Embryonic facial prominence (tissue), 1 donor: ENCODE measurements at regions not wholly inside any gene's neighbourhood (a gene's known extent, or its start where the extent isn't known, plus 50 kb on each side); places are given as distances from the start of the nearest gene placed in this dataset.
"Not testable (repeated sequence)": the region's sequence is repeated elsewhere in the genome, so short reads cannot be mapped to it uniquely, and the experiment has no call there.

Experiments
- DNase-seq: peaks from one replicate; pipeline ENCODE4 v3.0.0-alpha.2; 2016; ENCODE audit errors: extremely low spot score

DNA sequence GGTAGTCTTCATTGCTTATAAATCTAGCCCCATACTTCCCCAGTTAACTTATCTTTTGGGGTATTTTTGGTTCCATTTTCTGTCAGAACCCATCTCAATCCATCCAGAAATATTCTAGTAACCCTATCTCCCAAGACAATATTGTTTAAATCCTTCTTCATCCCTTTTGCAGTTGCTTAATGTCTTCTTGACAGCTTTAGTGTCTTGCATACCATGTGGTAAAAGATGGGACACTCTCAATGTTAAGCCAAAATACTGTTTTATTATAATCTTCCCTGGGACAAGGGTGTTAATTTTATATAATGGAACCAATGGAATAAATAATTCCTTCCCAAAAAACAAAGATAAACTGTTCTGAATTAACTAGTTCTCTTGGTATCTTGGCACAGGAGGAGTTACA, 450.2 kb downstream of the CCER1 start:
- DNase-seq: no peak

DNA sequence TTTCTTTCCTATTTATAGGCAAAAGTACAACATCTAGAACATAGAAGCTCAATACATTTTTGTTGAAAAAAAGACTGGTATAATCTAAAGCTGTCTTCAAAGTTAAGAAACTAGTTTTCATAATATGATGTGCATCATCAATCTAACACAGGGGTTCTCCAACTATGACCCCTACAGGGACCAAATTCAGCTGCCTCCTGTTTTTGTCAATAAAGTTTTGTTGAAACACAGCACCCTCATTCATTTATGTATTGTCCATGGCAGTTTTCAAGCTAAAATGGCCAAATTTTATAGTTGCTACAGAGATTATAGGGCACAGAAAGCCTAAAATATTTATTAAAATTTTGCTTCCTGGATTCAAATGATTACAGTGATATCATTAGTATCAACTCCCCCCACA, 452.9 kb downstream of the CCER1 start:
- DNase-seq: no peak

DNA sequence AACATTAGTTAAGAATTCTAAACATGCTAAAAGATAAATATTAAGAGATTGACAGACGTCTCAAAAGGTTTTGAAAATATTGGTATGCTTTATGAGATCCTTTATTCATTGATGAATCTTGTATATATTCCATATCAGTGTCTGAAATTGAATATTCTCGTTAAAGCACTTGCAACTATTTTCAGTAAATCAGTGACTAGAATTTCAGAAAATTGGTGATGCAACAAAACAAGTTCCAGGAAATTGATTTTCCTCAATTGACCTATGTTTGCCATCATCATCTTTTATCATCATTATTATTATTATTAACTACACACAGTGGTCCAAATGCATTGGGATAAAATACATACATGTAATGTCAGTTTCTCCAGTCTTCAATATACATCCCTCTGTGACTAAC, 453.6 kb downstream of the CCER1 start:
- no peak for DNase-seq

DNA sequence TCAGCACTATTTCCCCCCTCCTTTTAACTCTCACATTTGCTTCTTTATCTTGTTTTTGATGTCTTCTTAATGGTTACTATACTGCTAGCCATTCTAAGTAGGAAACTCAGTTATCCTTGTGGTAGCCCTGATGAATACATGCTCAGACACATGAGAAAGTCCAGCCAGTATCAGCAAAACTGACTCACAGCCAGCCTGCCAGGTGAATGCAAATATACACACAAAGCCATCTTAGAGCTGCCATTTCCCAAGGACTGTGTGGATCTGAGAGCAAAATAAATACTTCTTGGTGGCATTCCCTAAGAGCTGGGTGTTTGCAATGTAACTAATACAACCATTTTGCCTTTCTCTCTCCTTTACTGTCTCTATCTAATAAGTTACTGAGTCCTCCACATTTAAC, 455.2 kb downstream of the CCER1 start:
- DNase-seq: no peak

DNA sequence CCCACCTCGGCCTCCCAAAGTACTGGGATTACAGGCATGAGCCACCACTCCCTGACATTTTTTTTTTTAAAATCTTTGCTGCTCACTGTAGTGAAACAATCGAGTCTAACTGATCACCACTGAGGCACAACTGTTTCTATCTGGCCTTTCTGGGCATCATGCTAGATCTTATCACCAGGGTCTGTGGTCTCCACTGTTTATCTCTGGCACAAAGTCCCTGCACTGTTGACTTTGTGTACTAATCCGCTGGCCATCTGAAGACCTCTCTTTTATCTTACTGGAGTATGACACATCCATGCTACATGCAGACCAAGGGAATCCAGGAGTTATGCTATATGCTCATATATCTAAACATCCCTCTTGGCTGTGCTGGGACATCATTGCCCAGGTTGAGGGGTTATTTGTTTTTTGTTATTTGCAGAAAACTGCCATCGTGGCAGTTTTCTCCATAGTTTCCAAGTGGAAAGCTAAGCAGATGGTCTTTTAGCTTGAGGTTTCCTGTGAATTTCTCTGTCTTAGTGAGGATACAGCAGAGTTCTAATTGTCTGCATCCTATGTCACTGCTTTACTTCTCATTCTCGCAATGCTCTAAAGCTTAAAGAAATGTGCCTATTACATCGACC, 456.9 kb downstream of the CCER1 start:
- DNase-seq: no peak

DNA sequence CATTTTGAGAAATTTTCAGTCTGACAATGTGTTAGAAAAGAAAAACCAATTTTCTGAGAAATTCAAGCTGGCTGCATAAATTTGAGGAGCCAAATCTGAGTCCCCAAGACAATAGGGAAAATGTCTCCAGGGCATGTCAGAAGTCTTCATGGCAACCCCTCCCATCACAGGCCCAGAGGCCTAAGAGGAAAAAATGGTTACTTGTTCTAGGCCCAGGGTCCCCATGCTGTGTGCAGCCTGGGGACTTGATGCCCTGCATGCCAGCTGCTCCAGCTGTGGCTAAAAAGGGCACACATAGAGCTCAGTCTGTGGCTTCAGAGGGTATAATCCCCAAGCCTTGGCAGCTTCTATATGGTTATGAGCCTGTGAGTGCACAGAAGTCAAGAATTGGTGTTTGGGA, 464.6 kb downstream of the CCER1 start:
- no peak for DNase-seq

DNA sequence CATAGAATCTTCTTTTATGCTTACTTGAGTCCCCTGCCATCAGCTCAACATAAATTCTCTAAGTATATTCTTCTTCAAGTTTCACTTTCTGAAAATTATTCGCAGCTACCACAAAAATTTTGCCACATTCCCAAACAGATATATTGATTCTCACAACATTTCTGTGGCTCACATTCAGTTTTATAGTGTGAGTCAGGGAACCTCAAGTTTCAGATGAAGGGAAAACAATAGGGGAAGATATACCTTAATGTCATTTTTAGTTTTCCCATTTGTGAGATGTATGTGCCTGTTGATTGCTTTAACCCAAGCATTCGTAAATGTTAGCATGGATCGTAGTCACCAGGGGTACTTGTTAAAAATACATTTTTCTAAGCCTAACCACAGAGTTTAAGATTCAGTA, 465.8 kb downstream of the CCER1 start:
- DNase-seq: no peak

DNA sequence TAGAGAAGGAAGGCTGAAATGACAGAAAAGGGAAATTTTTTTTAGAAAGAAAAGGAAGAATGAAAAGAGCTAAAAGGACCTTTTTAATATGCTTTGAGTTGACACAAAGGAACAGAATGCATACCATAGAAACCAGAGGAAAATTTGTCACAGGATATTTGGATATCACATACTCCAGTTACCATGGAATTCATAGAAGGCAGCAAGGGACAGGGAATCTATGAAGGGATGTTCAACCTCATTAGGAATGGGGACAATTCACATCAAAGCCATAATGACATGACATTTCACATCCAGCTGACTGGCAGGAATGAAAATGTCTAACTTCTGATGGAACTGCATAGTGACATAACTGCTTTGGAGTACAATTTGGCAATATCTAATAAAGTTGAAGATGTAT, 469.4 kb downstream of the CCER1 start:
- no peak for DNase-seq

DNA sequence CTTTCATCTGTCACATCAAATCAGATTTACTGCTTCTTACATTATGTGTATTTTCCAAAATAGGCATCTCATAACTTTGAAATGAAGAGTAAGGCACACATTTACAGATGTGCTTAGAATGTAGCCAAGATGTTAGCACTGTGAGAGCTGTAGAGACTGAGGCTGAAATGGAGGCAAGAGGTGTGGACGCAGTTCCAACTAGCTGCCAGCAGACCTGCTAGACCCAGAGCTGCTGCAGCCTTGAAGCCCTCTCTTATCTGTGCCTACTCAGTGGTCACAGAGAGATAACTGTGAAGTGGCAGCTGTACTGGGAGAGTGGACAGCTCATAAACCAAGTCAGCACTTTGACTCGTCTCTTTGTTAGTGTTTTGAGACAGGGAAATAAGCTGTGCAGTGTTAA, 470.9 kb downstream of the CCER1 start:
- DNase-seq: no peak

DNA sequence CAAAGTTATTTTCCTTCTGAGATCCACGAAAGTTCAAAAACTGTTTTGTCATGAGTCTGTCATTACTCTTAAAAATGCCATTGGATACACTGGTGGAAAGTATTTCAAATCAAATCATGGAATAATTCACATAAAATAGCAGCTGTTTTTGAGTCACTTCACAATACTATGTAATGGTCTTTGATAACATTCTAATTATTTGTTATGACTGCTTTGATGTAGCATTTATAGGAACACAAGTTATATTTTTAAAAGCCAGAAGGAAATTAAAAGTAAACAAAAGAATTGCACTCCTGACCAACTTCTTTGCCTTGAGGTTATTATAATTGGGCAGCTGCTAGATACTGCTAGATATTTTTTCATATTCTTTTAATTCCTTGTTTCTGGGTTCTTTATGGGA, 473.2 kb downstream of the CCER1 start:
- DNase-seq: no peak

DNA sequence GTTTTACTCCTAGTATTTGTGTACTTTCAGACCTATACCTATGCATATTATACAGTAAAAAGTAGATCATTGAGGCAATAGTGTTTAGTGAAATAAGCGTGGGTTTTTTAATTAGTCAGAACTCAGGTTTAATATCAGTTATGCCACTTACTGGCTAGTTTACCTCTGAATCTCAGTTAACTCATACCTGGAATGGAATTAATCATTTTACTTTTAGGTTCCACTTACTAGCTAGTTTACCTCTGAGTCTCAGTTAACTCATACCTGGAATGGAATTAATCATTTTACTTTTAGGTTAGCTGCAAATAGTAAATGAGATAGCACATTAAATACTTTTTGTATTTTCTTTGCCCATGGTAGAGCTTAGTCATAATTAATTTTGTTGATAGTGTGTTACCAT, 475.7 kb downstream of the CCER1 start:
- DNase-seq: no peak

DNA sequence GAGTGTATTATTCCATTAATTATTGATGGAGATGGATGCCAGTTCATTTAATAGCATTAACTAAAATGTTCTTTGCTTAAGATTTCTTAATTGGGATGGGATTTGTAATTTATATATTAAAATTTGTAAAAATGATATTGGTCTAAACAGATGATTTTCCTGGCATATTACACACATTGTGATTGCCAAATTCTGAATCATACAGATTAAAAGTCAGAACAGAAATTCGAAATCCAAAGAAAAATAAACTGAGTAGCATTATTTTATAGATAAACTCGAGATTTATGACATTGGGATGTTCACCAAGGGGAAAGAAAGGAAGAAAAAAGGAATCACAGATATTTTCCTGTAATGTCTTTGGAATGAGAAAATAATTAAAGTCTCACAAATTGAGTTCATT, 481.1 kb downstream of the CCER1 start:
- no peak for DNase-seq

DNA sequence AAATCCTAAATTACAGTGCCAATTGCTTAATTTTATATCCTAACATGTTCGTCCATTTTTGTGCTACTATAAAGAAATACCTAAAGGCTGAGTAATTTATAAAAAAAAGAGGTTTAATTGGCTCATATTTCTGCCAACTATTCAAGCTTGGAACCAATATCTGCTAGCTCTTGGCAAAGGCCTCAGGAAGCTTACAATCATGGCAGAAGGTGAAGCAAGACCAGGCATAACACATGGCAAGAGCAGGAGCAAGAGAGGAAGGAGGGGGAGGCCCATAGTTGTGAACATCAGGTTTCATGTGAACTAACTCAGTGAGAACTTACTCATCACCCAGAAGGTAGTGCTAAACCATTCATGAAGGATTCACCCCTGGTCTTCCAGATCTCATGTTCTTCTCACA, 494.3 kb downstream of the CCER1 start:
- DNase-seq: no peak

DNA sequence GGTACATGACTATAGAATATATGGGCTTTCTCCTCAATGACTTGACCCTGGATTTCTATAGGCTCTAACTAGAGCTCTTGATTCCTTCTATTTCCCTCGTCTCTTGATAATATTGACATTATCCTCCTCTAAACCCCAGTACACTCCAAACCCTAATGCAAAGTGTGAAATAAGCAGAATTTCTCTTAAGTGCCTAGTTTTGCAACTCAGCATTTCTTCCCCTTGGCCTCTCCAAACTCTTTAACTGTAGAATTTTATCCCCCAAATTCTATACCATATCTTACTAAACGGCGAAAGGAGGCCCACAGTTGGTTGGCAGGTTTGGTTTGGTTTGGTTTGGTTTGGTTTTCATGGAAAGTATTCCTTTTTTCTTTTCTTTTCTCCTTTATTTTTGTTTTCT, 498.7 kb downstream of the CCER1 start:
- no peak for DNase-seq

DNA sequence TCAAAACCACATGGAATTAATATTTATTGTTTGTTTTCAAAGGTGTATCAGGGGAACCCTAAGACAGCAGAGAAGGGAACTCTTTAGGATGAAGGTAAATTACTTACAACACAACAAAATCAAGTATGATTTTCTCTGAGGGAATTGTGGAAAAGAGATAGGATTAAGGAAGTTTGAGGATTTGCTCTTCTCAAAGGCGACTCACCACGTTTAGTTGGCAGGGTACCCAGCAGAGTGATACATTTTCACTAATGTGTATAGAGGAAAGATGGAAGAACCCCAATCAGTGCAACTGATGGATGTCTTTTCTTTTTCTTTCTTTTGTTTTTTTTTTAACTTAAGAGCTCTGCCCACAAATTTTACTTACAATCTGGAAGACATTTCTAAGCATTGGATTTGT, 499.2 kb downstream of the CCER1 start:
- DNase-seq: no peak

DNA sequence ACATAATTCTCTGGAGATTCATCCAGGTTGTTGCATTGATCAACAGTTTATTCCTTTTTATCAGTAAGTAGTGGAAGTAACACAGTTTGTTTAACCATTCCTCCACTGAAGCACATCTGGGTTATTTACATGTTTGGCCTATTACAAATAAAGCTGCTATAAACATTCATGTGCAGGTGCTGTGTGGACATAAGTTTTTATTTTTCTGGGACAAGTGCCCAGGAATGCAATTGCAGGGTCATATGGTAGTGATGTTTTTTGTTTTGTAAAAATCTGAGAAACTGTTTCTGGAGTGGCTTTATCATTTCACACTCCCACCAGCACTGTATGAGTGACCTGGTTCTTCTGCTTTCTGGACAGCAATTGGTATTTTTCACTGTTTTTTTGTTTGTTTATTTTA, 505.4 kb downstream of the CCER1 start:
- no peak for DNase-seq

DNA sequence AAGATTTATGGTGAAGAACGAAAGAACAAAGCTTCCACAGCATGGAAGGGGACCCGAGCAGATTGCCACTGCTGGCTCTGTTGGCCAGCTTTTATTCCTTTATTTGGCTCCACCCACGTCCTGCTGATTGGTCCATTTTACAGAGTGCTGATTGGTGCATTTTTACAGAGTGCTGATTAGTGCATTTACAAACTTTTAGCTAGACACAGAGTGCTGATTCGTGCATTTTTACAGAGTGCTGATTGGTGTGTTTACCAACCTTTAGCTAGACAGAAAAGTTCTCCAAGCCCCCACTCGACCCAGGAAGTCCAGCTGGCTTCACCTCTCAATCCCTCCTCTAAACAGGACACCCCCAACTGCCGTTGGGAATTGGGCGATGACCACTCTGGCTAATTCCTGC, 511.5 kb downstream of the CCER1 start:
- DNase-seq: not testable (repeated sequence)

DNA sequence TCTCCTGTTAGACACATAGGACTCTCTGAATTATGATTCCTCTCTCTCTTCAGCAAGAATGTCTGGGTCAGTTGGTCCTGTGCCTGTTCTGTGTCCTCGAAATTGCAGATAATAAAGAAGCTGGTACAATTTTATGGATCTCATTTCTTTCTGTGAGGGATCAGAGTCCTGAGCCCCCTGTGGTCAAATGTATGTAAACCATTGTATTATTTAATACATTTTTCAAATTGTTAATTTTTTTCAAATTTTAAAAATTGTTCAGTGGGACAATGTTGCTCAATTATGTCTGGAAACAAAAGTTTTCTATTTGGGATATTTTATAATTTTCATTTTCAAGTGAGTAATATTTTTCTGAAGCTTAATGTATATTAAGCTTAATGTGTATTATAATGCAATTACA, 513.5 kb downstream of the CCER1 start:
- no peak for DNase-seq

DNA sequence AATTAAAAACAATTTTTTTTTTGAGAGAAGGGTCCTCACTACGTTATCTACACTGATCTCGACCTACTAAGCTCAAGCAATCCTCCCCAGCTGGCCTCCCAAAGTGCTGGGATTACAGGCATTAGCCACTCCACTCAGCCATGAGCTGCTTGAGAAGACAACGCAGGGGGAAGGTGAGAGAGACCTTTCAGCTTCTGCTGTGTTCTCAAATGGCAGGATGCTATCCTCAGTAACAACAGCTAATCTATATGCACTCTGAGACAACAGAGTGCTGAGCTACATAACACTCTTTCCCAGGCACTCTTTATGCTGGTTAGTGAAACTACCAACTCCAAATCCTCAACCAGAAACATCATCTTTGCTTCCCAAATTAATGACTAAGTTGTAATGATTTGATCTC, 526.1 kb downstream of the CCER1 start:
- no peak for DNase-seq

DNA sequence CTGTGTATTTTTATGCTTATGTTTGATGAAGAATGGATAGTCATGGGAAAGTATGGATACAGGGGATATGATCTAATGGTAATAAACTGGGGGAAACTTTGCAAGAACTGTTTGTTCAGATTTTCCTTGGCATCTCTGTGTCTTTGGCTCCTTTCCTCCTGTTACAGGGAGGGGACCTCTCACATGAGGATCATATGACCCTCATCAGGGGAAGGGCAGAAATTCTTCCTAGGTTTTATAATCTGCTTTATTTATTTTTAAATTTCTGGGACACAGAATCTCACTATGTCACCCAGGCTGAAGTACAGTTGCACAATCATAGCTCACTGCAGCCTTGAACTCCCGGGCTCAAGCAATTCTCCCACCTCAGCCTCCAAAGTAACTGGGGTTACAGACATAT, 526.5 kb downstream of the CCER1 start:
- DNase-seq: no peak

DNA sequence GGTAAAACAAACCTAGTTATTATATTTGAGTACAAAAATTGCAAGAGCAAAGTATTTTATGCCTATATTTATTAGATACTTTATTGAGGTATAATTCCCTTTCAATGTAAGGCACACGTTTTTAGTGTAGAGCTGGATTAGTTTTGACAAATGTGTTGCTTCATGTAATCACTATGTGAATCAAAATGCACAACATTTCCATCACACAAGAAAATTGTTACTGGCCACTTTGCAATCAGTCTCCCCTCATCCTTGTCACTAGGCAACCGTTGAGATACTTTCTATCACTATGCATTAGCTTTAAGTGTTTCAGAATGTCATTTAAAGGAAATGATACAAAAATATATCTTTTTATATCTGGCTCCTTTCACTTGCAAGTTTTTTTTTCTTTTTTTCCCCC, 531.0 kb downstream of the CCER1 start:
- no peak for DNase-seq

DNA sequence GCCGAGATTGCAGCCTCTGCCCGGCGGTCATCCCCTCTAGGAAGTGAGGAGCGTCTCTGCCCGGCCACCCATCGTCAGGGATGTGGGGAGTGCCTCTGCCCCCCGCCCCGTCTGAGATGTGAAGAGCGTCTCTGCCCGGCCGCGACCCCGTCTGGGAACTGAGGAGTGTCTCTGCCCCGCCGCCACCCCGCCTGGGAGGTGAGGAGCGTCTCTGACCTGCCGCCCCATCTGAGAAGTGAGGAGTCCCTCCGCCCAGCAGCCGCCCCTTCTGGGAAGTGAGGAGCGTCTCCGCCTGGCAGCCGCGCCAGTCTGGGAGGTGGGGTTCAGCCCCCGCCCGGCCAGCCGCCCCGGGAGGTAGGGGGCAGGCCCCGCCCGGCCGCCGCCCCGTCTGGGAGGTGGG, 544.0 kb downstream of the CCER1 start:
- no peak for DNase-seq

DNA sequence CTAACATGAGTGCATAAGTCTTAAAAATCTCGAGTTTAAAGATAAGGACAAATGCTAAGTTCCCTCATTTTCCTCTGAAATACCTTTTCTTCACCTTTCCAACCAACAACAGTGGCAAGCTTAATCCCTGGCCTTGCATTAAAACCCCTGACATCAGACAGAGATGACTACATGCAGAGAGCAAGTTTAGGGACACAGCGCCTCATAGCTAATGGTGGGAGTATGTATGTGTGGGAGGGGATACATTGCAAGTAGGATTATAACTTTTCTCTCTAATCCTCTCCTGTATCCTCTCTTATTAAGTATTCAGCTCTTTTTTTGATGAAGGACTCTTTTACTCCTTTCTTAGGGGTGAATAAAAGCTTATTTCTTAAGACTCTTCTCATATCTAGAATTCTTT, 547.1 kb downstream of the CCER1 start:
- DNase-seq: no peak

DNA sequence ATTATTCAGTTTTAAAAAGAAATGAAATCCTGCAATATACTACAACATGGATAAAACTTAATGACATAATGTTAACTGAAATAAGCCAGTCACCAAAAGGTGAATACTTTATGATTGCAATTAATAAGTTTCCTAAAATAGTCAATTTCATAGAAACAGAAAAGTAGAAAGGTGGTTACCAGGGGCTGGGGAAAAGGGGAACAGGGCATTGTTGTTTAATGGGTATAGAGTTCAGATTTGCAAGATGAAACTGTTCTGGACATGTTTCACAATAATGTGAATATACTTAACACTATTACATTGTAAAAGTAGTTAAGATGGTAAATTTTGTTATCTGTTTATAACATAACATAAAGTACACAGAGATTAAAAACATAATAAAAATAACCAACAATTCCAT, 550.9 kb downstream of the CCER1 start:
- DNase-seq: no peak

DNA sequence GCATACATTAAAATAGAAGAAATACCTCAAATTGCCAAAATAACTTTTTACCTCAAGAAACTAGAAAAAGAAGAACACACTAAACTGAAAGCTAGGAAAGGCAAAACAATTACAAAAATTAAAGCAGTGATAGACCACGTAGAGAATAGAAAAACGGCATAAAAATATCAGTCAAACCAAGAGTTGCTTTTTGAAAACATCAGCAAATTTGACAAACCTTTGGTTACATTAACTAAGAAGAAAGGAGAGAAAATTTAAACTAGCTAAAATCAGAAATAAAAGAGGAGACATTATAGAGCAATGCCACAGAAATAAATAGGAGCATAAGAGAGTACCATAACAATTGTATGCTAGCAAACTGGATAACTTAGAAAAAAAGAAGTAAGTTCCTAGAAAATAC, 553.8 kb downstream of the CCER1 start:
- no peak for DNase-seq
